SU-DHL-6 (cell line): ENCODE measurements at regions not wholly inside any gene's neighbourhood (a gene's known extent, or its start where the extent isn't known, plus 50 kb on each side); places are given as distances from the start of the nearest gene placed in this dataset.

Experiments
- EZH2phosphoT487 ChIP-seq: fragments of 200-600 bp; sonication (generic), shearing (Covaris generic); conservative IDR thresholded peaks from 2 replicates; pipeline ENCODE4 v1.6.1; 2018; ENCODE audit warnings: mild to moderate bottlenecking, antibody characterized with exemption, low read length, moderate library complexity, mixed read lengths
- TF ChIP-seq, protein P1 (sequence below): fragments of 200-600 bp; sonication (generic); IDR thresholded peaks from one replicate; pipeline ENCODE4 v1.5.1; 2017; ENCODE audit warnings: antibody characterized with exemption, mild to moderate bottlenecking, low read length, moderate library complexity; ENCODE audit not compliant: insufficient read depth, poor library complexity, severe bottlenecking

DNA sequence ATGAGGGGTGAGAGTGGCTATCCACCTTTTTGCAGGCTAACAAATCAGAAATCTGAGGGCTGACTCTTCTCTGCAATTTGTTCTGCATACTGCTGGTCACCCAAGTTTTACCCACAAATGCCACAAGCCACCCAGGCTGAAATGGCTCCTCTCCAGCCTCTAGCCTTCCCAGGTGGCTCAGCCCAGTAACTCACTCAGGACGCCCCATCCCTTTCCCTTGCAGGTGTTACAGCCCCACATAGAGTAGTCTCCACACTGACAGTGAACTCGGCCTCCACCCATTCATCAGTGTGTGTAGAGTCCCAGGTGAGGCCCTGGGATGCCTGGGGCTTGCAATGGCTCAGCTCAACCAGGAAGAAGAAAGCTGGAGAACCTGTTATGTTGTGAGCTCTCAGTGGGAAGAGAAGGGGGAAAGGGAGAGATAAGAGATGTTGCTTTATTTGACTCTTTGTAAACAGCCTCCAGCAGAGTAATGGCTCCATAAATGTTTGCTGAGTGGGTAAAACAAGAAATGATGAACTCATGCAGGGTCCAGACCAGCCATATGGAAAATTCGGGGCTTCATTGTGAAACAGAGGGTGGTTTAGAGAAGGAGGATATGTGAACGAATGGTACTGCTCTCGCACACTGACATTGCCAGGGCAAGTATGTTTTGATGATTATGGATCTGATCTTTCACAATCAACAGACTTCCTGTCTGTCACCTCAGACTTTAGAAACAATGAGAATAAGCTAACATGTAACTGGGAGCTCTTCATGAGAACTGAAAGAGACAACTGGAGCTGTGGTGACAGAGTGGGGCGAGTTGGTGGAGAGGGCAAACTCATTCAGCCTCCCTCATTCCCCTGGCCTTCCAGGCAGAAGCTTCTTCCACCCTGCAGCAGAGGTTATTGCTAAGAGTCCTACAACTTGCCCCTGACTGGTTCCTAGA lies 74.2 kb upstream of the RFC3 start:
- TF ChIP-seq, protein P1, sequence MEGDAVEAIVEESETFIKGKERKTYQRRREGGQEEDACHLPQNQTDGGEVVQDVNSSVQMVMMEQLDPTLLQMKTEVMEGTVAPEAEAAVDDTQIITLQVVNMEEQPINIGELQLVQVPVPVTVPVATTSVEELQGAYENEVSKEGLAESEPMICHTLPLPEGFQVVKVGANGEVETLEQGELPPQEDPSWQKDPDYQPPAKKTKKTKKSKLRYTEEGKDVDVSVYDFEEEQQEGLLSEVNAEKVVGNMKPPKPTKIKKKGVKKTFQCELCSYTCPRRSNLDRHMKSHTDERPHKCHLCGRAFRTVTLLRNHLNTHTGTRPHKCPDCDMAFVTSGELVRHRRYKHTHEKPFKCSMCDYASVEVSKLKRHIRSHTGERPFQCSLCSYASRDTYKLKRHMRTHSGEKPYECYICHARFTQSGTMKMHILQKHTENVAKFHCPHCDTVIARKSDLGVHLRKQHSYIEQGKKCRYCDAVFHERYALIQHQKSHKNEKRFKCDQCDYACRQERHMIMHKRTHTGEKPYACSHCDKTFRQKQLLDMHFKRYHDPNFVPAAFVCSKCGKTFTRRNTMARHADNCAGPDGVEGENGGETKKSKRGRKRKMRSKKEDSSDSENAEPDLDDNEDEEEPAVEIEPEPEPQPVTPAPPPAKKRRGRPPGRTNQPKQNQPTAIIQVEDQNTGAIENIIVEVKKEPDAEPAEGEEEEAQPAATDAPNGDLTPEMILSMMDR = no peak
- no peak for TF ChIP-seq EZH2phosphoT487
